NCI-H1092 (cell line): ENCODE measurements at regions not wholly inside any gene's neighbourhood (a gene's known extent, or its start where the extent isn't known, plus 50 kb on each side); places are given as distances from the start of the nearest gene placed in this dataset.
A peak's percentile ranks its signal among the peaks of the same experiment; 100 is the strongest.
"Not testable (repeated sequence)": the region's sequence is repeated elsewhere in the genome, so short reads cannot be mapped to it uniquely, and the experiment has no call there.

ENCODE experiments used
- DNase-seq: peaks from one replicate; lab custom pipeline; 2025; lab: John Stamatoyannopoulos, UW

DNA sequence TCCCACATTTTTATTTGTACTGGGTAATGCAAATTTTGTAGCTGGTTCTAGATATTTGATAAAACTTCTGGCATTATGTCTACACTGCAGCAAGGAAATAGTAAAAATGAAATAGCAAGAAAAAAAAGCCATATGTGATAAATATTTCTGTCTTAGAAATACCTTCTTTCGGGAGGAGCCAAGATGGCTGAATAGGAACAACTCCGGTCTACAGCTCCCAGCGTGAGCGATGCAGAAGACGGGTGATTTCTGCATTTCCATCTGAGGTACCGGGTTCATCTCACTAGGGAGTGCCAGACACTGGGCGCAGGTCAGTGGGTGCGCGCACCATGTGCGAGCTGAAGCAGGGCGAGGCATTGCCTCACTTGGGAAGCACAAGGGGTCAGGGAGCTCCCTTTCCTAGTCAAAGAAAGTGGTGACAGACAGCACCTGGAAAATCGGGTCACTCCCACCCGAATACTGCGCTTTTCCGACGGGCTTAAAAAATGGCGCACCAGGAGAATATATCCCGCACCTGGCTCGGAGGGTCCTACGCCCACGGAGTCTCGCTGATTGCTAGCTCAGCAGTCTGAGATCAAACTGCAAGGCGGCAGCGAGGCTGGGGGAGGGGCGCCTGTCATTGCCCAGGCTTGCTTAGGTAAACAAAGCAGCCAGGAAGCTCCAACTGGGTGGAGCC lies 461.4 kb downstream of the ZWINT start:
- peak; percentile 5 for DNase-seq

DNA sequence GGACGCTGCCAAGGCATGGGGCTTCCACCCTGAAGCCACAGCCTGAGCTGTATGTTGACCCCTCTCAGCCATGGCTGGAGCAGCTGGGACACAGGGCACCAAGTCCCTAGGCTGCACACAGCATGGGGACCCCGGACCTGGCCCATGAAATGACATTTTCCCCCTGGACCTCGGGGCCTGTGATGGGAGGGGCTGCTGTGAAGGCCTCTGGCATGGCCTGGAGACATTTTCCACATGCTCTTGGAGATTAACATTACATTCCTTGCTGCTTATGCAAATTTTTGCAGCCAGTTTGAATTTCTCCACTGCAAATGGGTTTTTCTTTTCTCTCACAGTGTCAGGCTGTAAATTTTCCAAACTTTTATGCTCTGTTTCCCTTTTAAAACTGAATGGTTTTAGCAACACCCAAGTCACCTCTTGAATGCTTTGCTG lies 463.6 kb downstream of the ZWINT start:
- no peak for DNase-seq

GRCh38 chr10:55892276-55892675 lies 468.8 kb downstream of the ZWINT start:
- DNase-seq = no peak

DNA sequence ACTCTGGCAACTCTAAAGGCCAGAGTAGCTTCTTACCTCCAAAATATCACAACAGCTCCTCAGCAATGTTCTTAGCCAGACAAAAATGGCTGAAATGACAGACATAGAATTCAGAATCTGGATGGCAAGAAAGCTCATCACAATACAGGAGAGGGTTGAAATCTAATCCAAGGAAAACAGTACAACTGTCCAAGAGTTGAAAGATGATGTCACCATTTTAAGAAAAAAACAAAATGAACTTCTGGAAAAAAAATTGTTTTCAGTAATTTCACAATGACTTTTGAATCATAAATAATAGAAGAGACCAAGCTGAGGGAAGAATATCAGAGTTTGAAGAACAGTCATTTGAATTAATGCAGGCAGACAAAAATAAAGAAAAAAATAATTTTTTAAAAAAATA lies 479.5 kb downstream of the ZWINT start:
- no peak for DNase-seq

GRCh38 chr10:55873485-55873884 lies 487.6 kb downstream of the ZWINT start:
- DNase-seq = no peak

GRCh38 chr10:55870186-55870585 lies 490.9 kb downstream of the ZWINT start:
- no peak for DNase-seq

GRCh38 chr10:55867848-55868247 lies 493.2 kb downstream of the ZWINT start:
- no peak for DNase-seq

DNA sequence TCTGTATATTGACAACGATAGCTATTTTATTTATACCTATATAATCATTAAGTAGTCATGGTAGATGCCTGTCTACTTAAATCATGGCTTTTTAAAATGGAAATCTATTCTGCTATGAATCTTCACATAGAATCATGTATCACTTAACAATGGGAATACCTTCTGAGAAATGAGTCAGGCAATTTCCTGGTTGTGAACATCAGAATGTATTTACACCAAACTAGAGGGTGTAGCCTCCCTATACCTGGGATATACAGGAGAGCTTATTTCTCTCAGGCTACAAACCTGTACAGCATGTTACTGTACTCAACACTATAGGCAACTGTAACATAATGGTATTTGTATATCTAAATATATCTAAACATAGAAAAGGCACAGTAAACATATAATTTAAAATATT lies 502.3 kb downstream of the ZWINT start:
- DNase-seq = no peak

- no peak for DNase-seq
Measured at GRCh38 chr10:55852900-55853299, 508.2 kb downstream of the ZWINT start.

GRCh38 chr10:55837273-55837672 lies 523.8 kb downstream of the ZWINT start:
- DNase-seq = no peak

- DNase-seq = no peak
Measured at GRCh38 chr10:55822096-55822495, 539.0 kb downstream of the ZWINT start.

- DNase-seq = no peak
Measured at GRCh38 chr10:55820478-55820877, 540.6 kb downstream of the ZWINT start.

DNA sequence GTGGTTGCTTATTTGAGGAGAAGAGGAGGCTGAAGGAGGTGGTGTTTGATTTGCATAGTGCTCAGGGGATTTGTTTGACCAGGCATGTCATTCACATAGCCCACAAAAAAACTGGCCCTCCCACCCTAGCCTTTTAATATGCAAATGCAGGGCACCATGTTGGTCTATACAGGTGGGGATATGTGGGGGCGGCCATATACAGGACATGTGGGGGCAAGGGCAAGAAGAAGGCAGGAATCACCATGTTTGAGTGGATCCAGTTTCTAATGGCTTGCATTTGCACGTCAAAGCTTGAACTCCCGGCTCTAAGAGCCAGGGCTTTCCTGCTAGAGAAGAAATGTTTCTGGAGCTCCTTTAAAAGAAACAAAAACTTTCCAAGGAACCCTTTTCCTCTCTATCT lies 541.0 kb downstream of the ZWINT start:
- DNase-seq = no peak

DNA sequence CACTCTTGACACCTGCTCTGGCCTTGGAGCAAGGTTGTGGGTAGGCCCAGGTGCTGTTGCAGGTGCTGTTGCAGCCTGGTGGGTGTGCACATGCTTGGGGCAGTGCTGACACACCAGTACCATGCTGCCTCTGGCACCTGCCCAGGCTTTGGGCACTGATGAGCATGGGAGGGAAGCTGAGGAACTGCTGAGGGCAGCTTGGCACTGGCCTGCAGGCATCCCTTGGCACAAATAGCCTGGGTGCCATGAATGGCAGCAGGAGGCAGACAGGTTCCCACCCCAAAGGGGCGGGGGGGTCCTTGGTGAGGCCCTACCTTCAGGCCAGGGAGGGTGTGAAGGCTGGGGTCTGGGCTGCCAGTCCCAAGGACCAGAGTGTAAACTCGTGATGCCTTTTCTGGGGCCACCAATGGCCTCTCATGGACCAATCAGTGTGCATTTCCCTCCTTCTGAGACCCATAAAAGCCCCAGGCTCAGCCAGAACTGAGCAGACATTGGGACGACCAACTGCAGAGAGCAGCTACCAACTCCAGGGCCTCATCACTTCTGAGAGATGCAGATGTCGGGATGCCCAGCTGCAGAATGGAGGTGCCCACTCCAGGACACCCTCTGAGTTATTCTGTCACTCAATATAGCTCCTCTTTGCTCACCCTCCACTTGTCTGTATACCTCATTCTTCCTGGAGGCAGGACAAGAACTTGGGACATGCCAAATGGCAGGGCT lies 547.4 kb downstream of the ZWINT start:
- DNase-seq = no peak

- no peak for DNase-seq
Measured at GRCh38 chr10:55803055-55803454, 558.0 kb downstream of the ZWINT start.

GRCh38 chr10:55801353-55801661 lies 559.8 kb downstream of the ZWINT start:
- no peak for DNase-seq

DNA sequence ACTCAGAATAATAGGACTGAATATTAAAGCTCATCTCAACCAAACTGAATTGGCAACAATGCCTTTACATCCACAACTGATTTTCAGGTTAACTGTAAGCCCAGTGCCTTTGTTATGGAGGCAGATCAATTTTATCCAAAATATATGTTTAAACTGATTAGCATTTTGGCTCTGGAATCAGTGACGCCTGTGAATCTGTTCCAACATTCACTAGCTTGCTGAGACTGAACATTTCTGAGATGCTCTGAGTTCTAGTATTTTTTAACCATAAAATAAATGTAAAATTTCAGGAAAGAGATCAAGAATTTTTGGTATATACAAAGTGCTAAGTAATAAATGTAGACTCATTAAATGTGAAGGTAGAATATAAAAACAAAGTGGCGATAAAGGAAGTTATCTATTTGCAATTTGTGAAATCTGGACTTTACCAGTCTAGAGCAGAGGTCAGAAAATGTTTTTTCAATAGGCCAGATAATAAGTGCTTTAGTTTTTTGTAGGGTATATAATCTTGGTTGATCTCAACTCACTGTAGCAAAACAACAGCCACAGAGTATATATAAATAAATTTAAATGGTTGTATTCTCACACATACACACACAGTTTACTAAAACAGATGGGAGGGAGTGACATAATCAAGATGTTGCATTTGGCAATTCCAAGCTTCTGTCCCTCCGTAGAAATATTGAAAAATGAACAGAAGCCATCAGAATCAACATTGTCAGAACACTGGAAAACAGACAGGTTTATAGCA lies 560.3 kb downstream of the ZWINT start:
- no peak for DNase-seq

DNA sequence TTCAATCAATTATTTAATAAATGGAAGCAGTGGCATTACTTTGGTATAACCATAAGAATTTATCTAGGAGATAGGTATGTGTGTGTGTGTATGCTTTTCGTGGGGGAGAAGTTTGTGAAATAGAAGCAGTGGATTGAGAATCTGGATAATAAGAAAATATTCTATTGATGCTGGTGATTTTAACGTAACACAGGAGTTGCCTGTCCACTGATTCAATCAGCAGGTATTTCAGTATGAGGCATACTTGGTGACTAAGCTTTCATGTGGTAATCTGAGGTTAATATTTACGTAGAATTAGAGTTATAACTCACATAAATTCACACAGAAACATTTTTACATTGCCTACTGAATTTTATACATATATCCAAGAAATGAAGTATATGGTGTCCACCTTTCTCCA lies 568.0 kb downstream of the ZWINT start:
- no peak for DNase-seq

- DNase-seq = not testable (repeated sequence)
Measured at GRCh38 chr10:55790276-55790675, 570.8 kb downstream of the ZWINT start.

GRCh38 chr10:55786461-55787050 lies 574.5 kb downstream of the ZWINT start:
- no peak for DNase-seq

GRCh38 chr10:55782181-55782580 lies 578.9 kb downstream of the ZWINT start:
- no peak for DNase-seq

DNA sequence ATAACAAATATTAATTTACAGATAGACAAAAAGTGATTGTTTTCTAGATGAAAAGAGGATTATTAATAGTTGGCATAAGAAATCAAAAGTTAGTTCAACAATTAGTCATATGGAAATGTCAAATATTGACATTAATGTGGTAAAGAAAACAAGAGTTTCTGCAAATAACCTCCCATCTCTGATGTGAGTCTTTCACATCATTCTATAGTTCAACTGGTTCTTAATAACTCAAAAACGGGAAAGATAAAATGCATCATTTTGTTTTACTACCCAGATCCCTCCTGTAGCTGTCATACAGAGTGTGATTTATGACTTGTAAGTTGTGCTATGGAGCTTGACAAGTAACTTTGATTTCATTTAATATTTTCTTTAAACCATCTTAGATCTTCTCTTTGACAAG lies 594.8 kb downstream of the ZWINT start:
- DNase-seq = no peak

DNA sequence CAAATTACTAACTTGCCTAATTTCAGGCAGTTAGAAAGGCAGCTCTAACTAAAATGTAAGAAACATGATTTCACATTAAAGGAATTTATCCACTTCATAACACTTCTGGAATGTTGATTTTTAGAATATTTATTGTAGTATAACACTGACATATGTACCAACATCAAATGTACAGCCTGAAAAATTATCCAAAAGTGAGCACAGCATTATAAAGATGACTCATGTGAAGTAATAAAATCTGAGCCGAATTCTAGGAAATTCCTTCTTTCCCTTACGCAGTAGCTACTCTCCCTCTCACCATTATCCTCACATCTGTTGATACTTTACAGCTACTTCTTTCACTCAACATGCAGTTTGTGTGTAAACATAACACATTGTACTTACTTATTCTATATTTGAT lies 610.6 kb downstream of the ZWINT start:
- DNase-seq = no peak
